ENCODE measurements at regions not wholly inside any gene's neighbourhood (a gene's known extent, or its start where the extent isn't known, plus 50 kb on each side); places are given as distances from the start of the nearest gene placed in this dataset.

DNA sequence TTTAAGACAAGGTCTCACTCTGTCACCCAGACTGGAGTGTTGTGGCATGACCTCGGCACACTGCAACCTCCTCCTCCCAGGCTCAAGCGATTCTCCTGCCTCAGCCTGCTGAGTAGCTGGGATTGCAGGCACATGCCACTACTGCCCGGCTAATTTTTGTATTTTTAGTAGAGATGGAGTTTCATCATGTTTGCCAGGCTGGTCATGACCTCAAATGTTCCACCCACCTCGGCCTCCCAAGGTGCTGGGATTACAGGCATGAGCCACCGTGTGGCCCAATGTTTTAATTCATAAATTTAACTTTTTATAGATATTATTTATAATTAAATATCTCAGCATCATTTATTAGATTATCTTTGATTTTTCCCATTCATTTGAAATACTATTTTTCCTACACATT, 658.0 kb upstream of the NRG3 start:
- TF ChIP-seq EZH2 (IDR thresholded peaks at IDR 0.05; ENCODE audit: borderline replicate concordance, low read length), result no peak
- TF ChIP-seq, protein P1, sequence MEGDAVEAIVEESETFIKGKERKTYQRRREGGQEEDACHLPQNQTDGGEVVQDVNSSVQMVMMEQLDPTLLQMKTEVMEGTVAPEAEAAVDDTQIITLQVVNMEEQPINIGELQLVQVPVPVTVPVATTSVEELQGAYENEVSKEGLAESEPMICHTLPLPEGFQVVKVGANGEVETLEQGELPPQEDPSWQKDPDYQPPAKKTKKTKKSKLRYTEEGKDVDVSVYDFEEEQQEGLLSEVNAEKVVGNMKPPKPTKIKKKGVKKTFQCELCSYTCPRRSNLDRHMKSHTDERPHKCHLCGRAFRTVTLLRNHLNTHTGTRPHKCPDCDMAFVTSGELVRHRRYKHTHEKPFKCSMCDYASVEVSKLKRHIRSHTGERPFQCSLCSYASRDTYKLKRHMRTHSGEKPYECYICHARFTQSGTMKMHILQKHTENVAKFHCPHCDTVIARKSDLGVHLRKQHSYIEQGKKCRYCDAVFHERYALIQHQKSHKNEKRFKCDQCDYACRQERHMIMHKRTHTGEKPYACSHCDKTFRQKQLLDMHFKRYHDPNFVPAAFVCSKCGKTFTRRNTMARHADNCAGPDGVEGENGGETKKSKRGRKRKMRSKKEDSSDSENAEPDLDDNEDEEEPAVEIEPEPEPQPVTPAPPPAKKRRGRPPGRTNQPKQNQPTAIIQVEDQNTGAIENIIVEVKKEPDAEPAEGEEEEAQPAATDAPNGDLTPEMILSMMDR (IDR thresholded peaks at IDR 0.05; ENCODE audit: low read length), result no peak

GRCh38 chr10:81218307-81218706, 656.7 kb upstream of the NRG3 start:
- H3K79me2 ChIP-seq (ENCODE audit: insufficient read depth, low read length), result no peaks in the 10 kb centered on the region
- no peaks in the 10 kb centered on the region for H3K9me3 ChIP-seq (ENCODE audit: low read length)
- no peak overlapping the region for H3K27ac ChIP-seq (ENCODE audit: low read depth, low read length, poor library complexity, severe bottlenecking)
- H3K4me3 ChIP-seq (ENCODE audit: low read depth, low read length, poor library complexity, severe bottlenecking), result no peak overlapping the region
- no peak overlapping the region for H2AFZ ChIP-seq (ENCODE audit: low read length)
- TF ChIP-seq EZH2 (IDR thresholded peaks at IDR 0.05; ENCODE audit: borderline replicate concordance, low read length), result no peak
- TF ChIP-seq, protein P1 (IDR thresholded peaks at IDR 0.05; ENCODE audit: low read length), result no peak
- no peaks in the 10 kb centered on the region for H3K9me2 ChIP-seq (ENCODE audit: low read depth, low read length)
- no peaks in the 10 kb centered on the region for H3K27me3 ChIP-seq (ENCODE audit: insufficient read depth, low read length)
- H3K4me1 ChIP-seq (ENCODE audit: insufficient read depth, low read length, severe bottlenecking), result no peaks in the 10 kb centered on the region
- H3K36me3 ChIP-seq (ENCODE audit: insufficient read depth, low read length), result no peaks in the 10 kb centered on the region
- no peak overlapping the region for H3K4me2 ChIP-seq (ENCODE audit: low read length)
- no peaks in the 10 kb centered on the region for H4K20me1 ChIP-seq (ENCODE audit: insufficient read depth, low read length)
- H3K9ac ChIP-seq (ENCODE audit: low read length), result no peak overlapping the region
- no peaks in the 10 kb centered on the region for H3F3A ChIP-seq (ENCODE audit: insufficient read depth, low read length)

More for the DNA sequence above, 658.0 kb upstream of the NRG3 start:
- H3K4me2 ChIP-seq (ENCODE audit: low read length), result no peak overlapping the region
- H3K4me3 ChIP-seq (ENCODE audit: low read depth, low read length, poor library complexity, severe bottlenecking), result no peak overlapping the region
- H3K9me2 ChIP-seq (ENCODE audit: low read depth, low read length), result no peaks in the 10 kb centered on the region
- no peak overlapping the region for H3K27ac ChIP-seq (ENCODE audit: low read depth, low read length, poor library complexity, severe bottlenecking)
- H3K4me1 ChIP-seq (ENCODE audit: insufficient read depth, low read length, severe bottlenecking), result no peaks in the 10 kb centered on the region
- H3K27me3 ChIP-seq (ENCODE audit: insufficient read depth, low read length), result no peaks in the 10 kb centered on the region
- no peaks in the 10 kb centered on the region for H3K36me3 ChIP-seq (ENCODE audit: insufficient read depth, low read length)
- H2AFZ ChIP-seq (ENCODE audit: low read length), result no peak overlapping the region
- H3K9ac ChIP-seq (ENCODE audit: low read length), result no peak overlapping the region
- no peaks in the 10 kb centered on the region for H3F3A ChIP-seq (ENCODE audit: insufficient read depth, low read length)
- no peaks in the 10 kb centered on the region for H4K20me1 ChIP-seq (ENCODE audit: insufficient read depth, low read length)
- H3K9me3 ChIP-seq (ENCODE audit: low read length), result no peaks in the 10 kb centered on the region
- H3K79me2 ChIP-seq (ENCODE audit: insufficient read depth, low read length), result no peaks in the 10 kb centered on the region

DNA sequence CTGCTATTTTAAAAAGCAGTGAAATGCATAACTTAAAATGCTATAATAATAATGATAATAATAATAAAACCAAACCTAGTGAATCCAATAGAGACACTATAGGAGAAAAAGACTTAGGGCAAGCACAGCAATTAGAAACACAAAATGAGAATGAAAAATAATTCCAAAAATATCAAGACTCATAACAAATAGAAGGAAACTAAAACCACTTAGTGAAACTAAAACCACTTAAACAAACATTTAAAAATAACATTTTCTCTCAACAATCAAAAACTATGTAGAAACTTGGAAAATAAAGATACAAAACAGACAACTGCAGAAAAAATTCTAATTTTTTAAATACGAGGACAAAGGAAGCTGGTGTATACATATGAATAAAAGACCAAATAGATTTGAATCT, 655.2 kb upstream of the NRG3 start:
- Histone ChIP-seq H3K79me2 (ENCODE audit: insufficient read depth, low read length) (no peaks in the 10 kb centered on the region), H3F3A (ENCODE audit: insufficient read depth, low read length) (no peaks in the 10 kb centered on the region), H3K9me3 (ENCODE audit: low read length) (no peaks in the 10 kb centered on the region), H4K20me1 (ENCODE audit: insufficient read depth, low read length) (no peaks in the 10 kb centered on the region), H3K4me1 (ENCODE audit: insufficient read depth, low read length, severe bottlenecking) (no peaks in the 10 kb centered on the region), H2AFZ (ENCODE audit: low read length) (no peak overlapping the region), H3K27me3 (ENCODE audit: insufficient read depth, low read length) (no peaks in the 10 kb centered on the region), H3K27ac (ENCODE audit: low read depth, low read length, poor library complexity, severe bottlenecking) (no peak overlapping the region), H3K36me3 (ENCODE audit: insufficient read depth, low read length) (no peaks in the 10 kb centered on the region), H3K9me2 (ENCODE audit: low read depth, low read length) (no peaks in the 10 kb centered on the region), H3K4me3 (ENCODE audit: low read depth, low read length, poor library complexity, severe bottlenecking) (no peak overlapping the region), H3K9ac (ENCODE audit: low read length) (no peak overlapping the region), H3K4me2 (ENCODE audit: low read length) (no peak overlapping the region)
- TF ChIP-seq, protein P1 (IDR thresholded peaks at IDR 0.05; ENCODE audit: low read length), result no peak
- TF ChIP-seq EZH2 (IDR thresholded peaks at IDR 0.05; ENCODE audit: borderline replicate concordance, low read length), result no peak
